ENCODE measurements at regions not wholly inside any gene's neighbourhood (a gene's known extent, or its start where the extent isn't known, plus 50 kb on each side); places are given as distances from the start of the nearest gene placed in this dataset.
"Not testable (repeated sequence)": the region's sequence is repeated elsewhere in the genome, so short reads cannot be mapped to it uniquely, and the experiment has no call there.

- no peak overlapping the region for H3K27ac ChIP-seq (ENCODE audit: low read length)
- H3K27me3 ChIP-seq (ENCODE audit: control insufficient read depth, insufficient read depth, low read length): no peaks in the 10 kb centered on the region
- H3K4me3 ChIP-seq (ENCODE audit: low read length): no peak overlapping the region
- no peak for DNase-seq (ENCODE audit: low read depth, low spot score)
- H3K9me3 ChIP-seq (ENCODE audit: control insufficient read depth, insufficient read depth, low read length): no peaks in the 10 kb centered on the region
- no peaks in the 10 kb centered on the region for H3K36me3 ChIP-seq (ENCODE audit: control insufficient read depth, insufficient read depth, low read length)
- 100% methylated on average over 1 of the region's 5 CpGs for WGBS (ENCODE audit: insufficient coverage, insufficient read length)
- H3K4me1 ChIP-seq (ENCODE audit: control insufficient read depth, insufficient read depth, low read length): no peaks in the 10 kb centered on the region
Observed at GRCh38 chr4:29081234-29081955, 1638.8 kb upstream of the PCDH7 start.

- no peaks in the 10 kb centered on the region for H3K9me3 ChIP-seq (ENCODE audit: control insufficient read depth, insufficient read depth, low read length)
- H3K27ac ChIP-seq (ENCODE audit: low read length): no peak overlapping the region
- H3K27me3 ChIP-seq (ENCODE audit: control insufficient read depth, insufficient read depth, low read length): no peaks in the 10 kb centered on the region
- no peaks in the 10 kb centered on the region for H3K36me3 ChIP-seq (ENCODE audit: control insufficient read depth, insufficient read depth, low read length)
- no peak for DNase-seq (ENCODE audit: low read depth, low spot score)
- no CpG with 5 or more reads among the region's 5 CpGs for WGBS (ENCODE audit: insufficient coverage, insufficient read length)
- H3K4me3 ChIP-seq (ENCODE audit: low read length): no peak overlapping the region
- H3K4me1 ChIP-seq (ENCODE audit: control insufficient read depth, insufficient read depth, low read length): no peaks in the 10 kb centered on the region
Observed at GRCh38 chr4:29082684-29083083, 1637.5 kb upstream of the PCDH7 start.

GRCh38 chr4:29085748-29086147, 1634.4 kb upstream of the PCDH7 start:
- no peaks in the 10 kb centered on the region for H3K4me1 ChIP-seq (ENCODE audit: control insufficient read depth, insufficient read depth, low read length)
- no CpG with 5 or more reads among the region's 4 CpGs for WGBS (ENCODE audit: insufficient coverage, insufficient read length)
- no peak overlapping the region for H3K4me3 ChIP-seq (ENCODE audit: low read length)
- H3K9me3 ChIP-seq (ENCODE audit: control insufficient read depth, insufficient read depth, low read length): no peaks in the 10 kb centered on the region
- no peaks in the 10 kb centered on the region for H3K36me3 ChIP-seq (ENCODE audit: control insufficient read depth, insufficient read depth, low read length)
- no peak for DNase-seq (ENCODE audit: low read depth, low spot score)
- no peaks in the 10 kb centered on the region for H3K27me3 ChIP-seq (ENCODE audit: control insufficient read depth, insufficient read depth, low read length)
- no peak overlapping the region for H3K27ac ChIP-seq (ENCODE audit: low read length)

DNA sequence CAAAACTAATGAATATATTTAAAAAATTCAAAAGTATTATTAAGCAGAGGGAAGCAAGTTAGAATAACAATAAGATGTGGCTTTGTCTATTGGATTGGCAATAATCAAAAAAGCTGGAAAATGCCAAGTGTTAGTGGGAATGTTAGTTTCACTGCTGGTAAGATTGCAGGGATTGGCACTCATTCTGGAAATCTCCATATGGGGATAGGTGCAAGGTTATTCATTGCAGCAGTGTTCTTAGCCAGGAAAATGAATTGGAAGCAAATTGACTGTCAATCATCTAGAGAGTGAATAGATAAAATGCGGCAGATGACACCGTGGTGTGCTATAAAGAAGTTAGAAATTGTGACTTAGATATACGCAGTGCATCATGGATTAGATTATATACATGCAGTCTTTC, 1615.5 kb upstream of the PCDH7 start:
- H3K4me1 ChIP-seq (ENCODE audit: control insufficient read depth, insufficient read depth, low read length): no peaks in the 10 kb centered on the region
- no peak for DNase-seq (ENCODE audit: low read depth, low spot score)
- H3K36me3 ChIP-seq (ENCODE audit: control insufficient read depth, insufficient read depth, low read length): no peaks in the 10 kb centered on the region
- no peaks in the 10 kb centered on the region for H3K9me3 ChIP-seq (ENCODE audit: control insufficient read depth, insufficient read depth, low read length)
- no peak overlapping the region for H3K27ac ChIP-seq (ENCODE audit: low read length)
- H3K4me3 ChIP-seq (ENCODE audit: low read length): no peak overlapping the region
- no CpG with 5 or more reads among the region's 3 CpGs for WGBS (ENCODE audit: insufficient coverage, insufficient read length)
- no peaks in the 10 kb centered on the region for H3K27me3 ChIP-seq (ENCODE audit: control insufficient read depth, insufficient read depth, low read length)

DNA sequence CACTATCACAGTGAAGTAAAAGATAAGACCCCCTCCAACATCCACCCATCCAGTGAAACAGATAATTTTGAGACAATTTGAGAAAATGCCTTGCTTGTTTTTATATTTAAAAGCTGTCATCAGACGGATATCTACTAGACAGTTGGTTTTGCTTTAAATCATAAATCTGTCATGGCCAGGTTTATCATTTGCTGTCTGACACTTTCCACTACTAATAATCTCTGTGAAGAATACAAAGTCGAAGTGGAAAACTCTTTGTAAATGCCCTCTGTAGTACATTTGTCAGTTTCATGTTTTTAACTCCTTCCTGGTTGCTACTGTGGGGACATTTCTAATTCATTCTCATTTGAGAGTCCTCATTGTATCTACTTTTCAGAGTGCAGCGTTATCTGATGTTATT, 1606.2 kb upstream of the PCDH7 start:
- H3K27me3 ChIP-seq (ENCODE audit: control insufficient read depth, insufficient read depth, low read length): no peaks in the 10 kb centered on the region
- no peak for DNase-seq (ENCODE audit: low read depth, low spot score)
- WGBS (ENCODE audit: insufficient coverage, insufficient read length): no CpG with 5 or more reads among the region's 3 CpGs
- H3K4me1 ChIP-seq (ENCODE audit: control insufficient read depth, insufficient read depth, low read length): no peaks in the 10 kb centered on the region
- no peaks in the 10 kb centered on the region for H3K36me3 ChIP-seq (ENCODE audit: control insufficient read depth, insufficient read depth, low read length)
- no peak overlapping the region for H3K4me3 ChIP-seq (ENCODE audit: low read length)
- no peaks in the 10 kb centered on the region for H3K9me3 ChIP-seq (ENCODE audit: control insufficient read depth, insufficient read depth, low read length)
- no peak overlapping the region for H3K27ac ChIP-seq (ENCODE audit: low read length)

- DNase-seq (ENCODE audit: low read depth, low spot score); H3K9me3 ChIP-seq (ENCODE audit: control insufficient read depth, insufficient read depth, low read length); H3K4me3 ChIP-seq (ENCODE audit: low read length); H3K36me3 ChIP-seq (ENCODE audit: control insufficient read depth, insufficient read depth, low read length); H3K27me3 ChIP-seq (ENCODE audit: control insufficient read depth, insufficient read depth, low read length); H3K4me1 ChIP-seq (ENCODE audit: control insufficient read depth, insufficient read depth, low read length); H3K27ac ChIP-seq (ENCODE audit: low read length): not testable (repeated sequence)
- WGBS (ENCODE audit: insufficient coverage, insufficient read length): no CpG with 5 or more reads among the region's 38 CpGs
Observed at GRCh38 chr4:29117231-29117722, 1602.9 kb upstream of the PCDH7 start.

GRCh38 chr4:29121586-29121985, 1598.6 kb upstream of the PCDH7 start:
- WGBS (ENCODE audit: insufficient coverage, insufficient read length): no CpG with 5 or more reads among the region's 4 CpGs
- DNase-seq (ENCODE audit: low read depth, low spot score): no peak
- Histone ChIP-seq H3K27me3 (ENCODE audit: control insufficient read depth, insufficient read depth, low read length) (no peaks in the 10 kb centered on the region), H3K4me1 (ENCODE audit: control insufficient read depth, insufficient read depth, low read length) (no peaks in the 10 kb centered on the region), H3K27ac (ENCODE audit: low read length) (no peak overlapping the region), H3K9me3 (ENCODE audit: control insufficient read depth, insufficient read depth, low read length) (no peaks in the 10 kb centered on the region), H3K4me3 (ENCODE audit: low read length) (no peak overlapping the region), H3K36me3 (ENCODE audit: control insufficient read depth, insufficient read depth, low read length) (no peaks in the 10 kb centered on the region)

GRCh38 chr4:29128810-29129209, 1591.4 kb upstream of the PCDH7 start:
- no peak for DNase-seq (ENCODE audit: low read depth, low spot score)
- no CpG with 5 or more reads among the region's 1 CpG for WGBS (ENCODE audit: insufficient coverage, insufficient read length)
- no peak overlapping the region for H3K27ac ChIP-seq (ENCODE audit: low read length)
- H3K4me1 ChIP-seq (ENCODE audit: control insufficient read depth, insufficient read depth, low read length): no peaks in the 10 kb centered on the region
- H3K9me3 ChIP-seq (ENCODE audit: control insufficient read depth, insufficient read depth, low read length): no peaks in the 10 kb centered on the region
- H3K36me3 ChIP-seq (ENCODE audit: control insufficient read depth, insufficient read depth, low read length): no peaks in the 10 kb centered on the region
- H3K4me3 ChIP-seq (ENCODE audit: low read length): no peak overlapping the region
- H3K27me3 ChIP-seq (ENCODE audit: control insufficient read depth, insufficient read depth, low read length): no peaks in the 10 kb centered on the region

DNA sequence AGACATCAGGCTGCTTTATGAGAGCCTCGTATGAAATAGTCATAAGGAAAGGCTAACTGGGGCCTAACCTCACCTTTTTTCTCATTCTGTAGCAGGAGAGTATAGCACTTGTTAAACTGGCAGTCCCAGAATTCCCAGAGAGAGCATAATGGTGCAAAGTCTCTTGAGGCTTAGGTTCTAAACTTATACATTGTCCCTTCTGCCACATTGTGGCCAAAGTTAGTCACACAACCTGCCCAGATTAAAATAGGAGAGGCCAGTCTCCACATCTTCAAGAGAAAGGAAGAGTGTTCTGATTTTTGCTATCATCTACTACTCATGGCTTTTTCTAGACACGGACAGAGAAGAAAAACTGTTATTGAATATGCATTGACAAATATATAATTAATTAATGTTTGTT, 1588.9 kb upstream of the PCDH7 start:
- no CpG with 5 or more reads among the region's 2 CpGs for WGBS (ENCODE audit: insufficient coverage, insufficient read length)
- DNase-seq (ENCODE audit: low read depth, low spot score): no peak
- no peaks in the 10 kb centered on the region for H3K27me3 ChIP-seq (ENCODE audit: control insufficient read depth, insufficient read depth, low read length)

GRCh38 chr4:29142708-29143107, 1577.5 kb upstream of the PCDH7 start:
- Histone ChIP-seq H3K9me3 (ENCODE audit: control insufficient read depth, insufficient read depth, low read length) (no peaks in the 10 kb centered on the region), H3K27me3 (ENCODE audit: control insufficient read depth, insufficient read depth, low read length) (no peaks in the 10 kb centered on the region), H3K27ac (ENCODE audit: low read length) (no peak overlapping the region), H3K4me1 (ENCODE audit: control insufficient read depth, insufficient read depth, low read length) (no peaks in the 10 kb centered on the region), H3K36me3 (ENCODE audit: control insufficient read depth, insufficient read depth, low read length) (no peaks in the 10 kb centered on the region), H3K4me3 (ENCODE audit: low read length) (no peak overlapping the region)
- WGBS (ENCODE audit: insufficient coverage, insufficient read length): no CpG with 5 or more reads among the region's 2 CpGs
- DNase-seq (ENCODE audit: low read depth, low spot score): no peak

More for the DNA sequence above, 1588.9 kb upstream of the PCDH7 start:
- Histone ChIP-seq H3K4me1 (ENCODE audit: control insufficient read depth, insufficient read depth, low read length) (no peaks in the 10 kb centered on the region), H3K4me3 (ENCODE audit: low read length) (no peak overlapping the region), H3K27ac (ENCODE audit: low read length) (no peak overlapping the region), H3K9me3 (ENCODE audit: control insufficient read depth, insufficient read depth, low read length) (no peaks in the 10 kb centered on the region), H3K36me3 (ENCODE audit: control insufficient read depth, insufficient read depth, low read length) (no peaks in the 10 kb centered on the region)

DNA sequence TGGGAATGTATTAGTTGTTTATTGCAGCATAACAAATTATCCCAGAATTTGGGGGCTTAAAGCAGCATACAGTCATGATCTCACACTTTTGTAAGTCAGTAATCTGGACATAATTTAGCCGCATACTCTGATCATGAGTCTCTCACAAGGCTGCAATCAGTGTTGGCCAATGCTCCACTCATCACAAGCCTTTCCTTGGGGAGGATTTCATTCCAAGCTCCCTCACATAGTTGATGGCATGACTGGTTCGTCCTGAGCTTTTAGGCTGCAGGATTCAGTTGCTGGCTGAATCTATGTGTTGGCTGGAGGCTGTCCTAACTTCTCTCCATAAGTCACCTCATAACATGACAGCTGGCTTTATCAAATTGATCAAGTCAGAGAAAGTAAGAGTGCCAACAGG, 1568.6 kb upstream of the PCDH7 start:
- Histone ChIP-seq H3K4me1 (ENCODE audit: control insufficient read depth, insufficient read depth, low read length) (no peaks in the 10 kb centered on the region), H3K9me3 (ENCODE audit: control insufficient read depth, insufficient read depth, low read length) (no peaks in the 10 kb centered on the region), H3K27ac (ENCODE audit: low read length) (no peak overlapping the region), H3K4me3 (ENCODE audit: low read length) (no peak overlapping the region), H3K27me3 (ENCODE audit: control insufficient read depth, insufficient read depth, low read length) (no peaks in the 10 kb centered on the region), H3K36me3 (ENCODE audit: control insufficient read depth, insufficient read depth, low read length) (no peaks in the 10 kb centered on the region)
- WGBS (ENCODE audit: insufficient coverage, insufficient read length): no CpG with 5 or more reads among the region's 2 CpGs
- DNase-seq (ENCODE audit: low read depth, low spot score): no peak
